ENCODE measurements at regions not wholly inside any gene's neighbourhood (a gene's known extent, or its start where the extent isn't known, plus 50 kb on each side); places are given as distances from the start of the nearest gene placed in this dataset.

- intact Hi-C loops (cut with DNase I) = no loop called here
- Histone ChIP-seq H3K27me3 (no peaks in the 10 kb centered on the region), H3K4me1 (peaks cover 0 to 18% (median 9%) of the 10 kb centered on the region in 3 donors), H3K9me3 (no peaks in the 10 kb centered on the region), H3K4me3 (no peak overlapping the region), H3K27ac (no peak overlapping the region), H3K36me3 (no peaks in the 10 kb centered on the region)
- no peak for TF ChIP-seq CTCF (IDR thresholded peaks at IDR 0.05)
- TF ChIP-seq POLR2A (IDR thresholded peaks at IDR 0.05) = no peak
- no peak for DNase-seq
- 73% methylated on average over 8 of the region's 8 CpGs for WGBS, 2 donors
Observed at GRCh38 chr11:69411257-69411924, 70.1 kb upstream of the LINC01488 start.

- no peak for DNase-seq
- no peaks in the 10 kb centered on the region for H3K27me3 ChIP-seq
- intact Hi-C loops (cut with DNase I) = no loop called here
- TF ChIP-seq POLR2A (IDR thresholded peaks at IDR 0.05) = no peak
- TF ChIP-seq CTCF (IDR thresholded peaks at IDR 0.05) = no peak
- no peak overlapping the region for H3K27ac ChIP-seq
- H3K36me3 ChIP-seq = no peaks in the 10 kb centered on the region
- 75 to 83% methylated on average over 15 of the region's 16 CpGs for WGBS, 2 donors
- peaks cover 0 to 24% (median 11%) of the 10 kb centered on the region in 3 donors for H3K4me1 ChIP-seq
- no peak overlapping the region for H3K4me3 ChIP-seq
- no peaks in the 10 kb centered on the region for H3K9me3 ChIP-seq
Observed at GRCh38 chr11:69413015-69413801, 68.3 kb upstream of the LINC01488 start.

- TF ChIP-seq CTCF (IDR thresholded peaks at IDR 0.05) (no peak), POLR2A (IDR thresholded peaks at IDR 0.05) (no peak)
- DNase-seq = no peak
- WGBS, 2 donors = 86 to 88% methylated on average over 4 of the region's 4 CpGs
Observed at GRCh38 chr11:69413993-69414392, 67.5 kb upstream of the LINC01488 start.

GRCh38 chr11:69414773-69415187, 66.7 kb upstream of the LINC01488 start:
- intact Hi-C loops (cut with DNase I) = no loop called here
- no peaks in the 10 kb centered on the region for H3K9me3 ChIP-seq
- no peak overlapping the region for H3K27ac ChIP-seq
- peaks cover 0 to 24% (median 11%) of the 10 kb centered on the region in 3 donors for H3K4me1 ChIP-seq
- TF ChIP-seq CTCF (IDR thresholded peaks at IDR 0.05) (no peak), POLR2A (IDR thresholded peaks at IDR 0.05) (no peak)
- WGBS, 2 donors = 59 to 77% methylated on average over 8 to 10 of the region's 14 CpGs
- no peak overlapping the region for H3K4me3 ChIP-seq
- H3K27me3 ChIP-seq = no peaks in the 10 kb centered on the region
- DNase-seq = no peak
- H3K36me3 ChIP-seq = no peaks in the 10 kb centered on the region

More at GRCh38 chr11:69413993-69414392, 67.5 kb upstream of the LINC01488 start:
- Histone ChIP-seq H3K4me1 (peaks cover 0 to 24% (median 11%) of the 10 kb centered on the region in 3 donors), H3K4me3 (no peak overlapping the region), H3K36me3 (no peaks in the 10 kb centered on the region), H3K9me3 (no peaks in the 10 kb centered on the region), H3K27ac (no peak overlapping the region), H3K27me3 (no peaks in the 10 kb centered on the region)
- intact Hi-C loops (cut with DNase I) = no loop called here

Measured in esophagus squamous epithelium (tissue), 5 donors.